PC-9 (cell line): ENCODE measurements at regions not wholly inside any gene's neighbourhood (a gene's known extent, or its start where the extent isn't known, plus 50 kb on each side); places are given as distances from the start of the nearest gene placed in this dataset.
A peak's percentile ranks its signal among the peaks of the same experiment; 100 is the strongest.

Source experiments
- BruUV-seq: library from RNA; stranded (reverse); fragments of 400-500 nt; replicated peaks from 2 replicates; lab custom pipeline; 2021; lab: Mats Ljungman, UMichigan
- CTCF ChIA-PET: fragments of 300-600 bp; sonication (Branson Sonifier 250); formaldehyde crosslinking; loops from one replicate; lab custom pipeline; 2022; ENCODE audit warnings: antibody characterized with exemption; lab: Charles Lee
- POLR2A ChIA-PET: fragments of 300-600 bp; sonication (Branson Sonifier 250); formaldehyde crosslinking; loops from one replicate; lab custom pipeline; 2022; ENCODE audit warnings: antibody characterized with exemption; ENCODE audit not compliant: unreplicated experiment; lab: Charles Lee
- DNase-seq, 2 experiments: peaks; one replicate each; pipeline versions ENCODE4 v3.0.0 to v3.0.0-alpha.2; 2015 to 2022; ENCODE audit warnings: mixed read lengths in 1 of 2
- H2AFZ ChIP-seq: fragments of 200-600 bp; sonication (generic); 2 replicates; pipeline ENCODE4 v1.8.1; 2017; ENCODE audit warnings: antibody characterized with exemption
- H3F3A ChIP-seq: fragments of 200-600 bp; sonication (generic); 2 replicates; pipeline ENCODE4 v1.8.1; 2017; ENCODE audit warnings: antibody characterized with exemption, mild to moderate bottlenecking, low read depth; ENCODE audit not compliant: insufficient read depth
- H3K27ac ChIP-seq: fragments of 200-600 bp; sonication (generic); 2 replicates; pipeline ENCODE4 v1.6.1; 2016; ENCODE audit warnings: mixed run types
- H3K27me3 ChIP-seq: fragments of 200-600 bp; sonication (generic); 2 replicates; pipeline ENCODE4 v1.6.1; 2016; ENCODE audit warnings: low read depth, mixed run types; ENCODE audit not compliant: insufficient read depth
- H3K36me3 ChIP-seq: fragments of 200-600 bp; sonication (generic); 2 replicates; pipeline ENCODE4 v1.6.1; 2016; ENCODE audit warnings: low read depth, mixed run types
- H3K4me1 ChIP-seq: fragments of 200-600 bp; sonication (generic); replicated peaks from 2 replicates; pipeline ENCODE4 v1.6.1; 2016; ENCODE audit warnings: mixed run types; ENCODE audit not compliant: insufficient read depth
- H3K4me2 ChIP-seq: fragments of 200-600 bp; sonication (generic); 2 replicates; pipeline ENCODE4 v1.6.1; 2017; ENCODE audit warnings: mixed run types
- H3K4me3 ChIP-seq: fragments of 200-600 bp; sonication (generic); 2 replicates; pipeline ENCODE4 v1.6.1; 2016; ENCODE audit warnings: mixed run types
- H3K79me2 ChIP-seq: fragments of 200-600 bp; sonication (generic); 2 replicates; pipeline ENCODE4 v1.6.1; 2017; ENCODE audit warnings: low read depth, mixed run types
- H3K9me2 ChIP-seq: fragments of 200-600 bp; sonication (generic); 2 replicates; pipeline ENCODE4 v1.8.1; 2017; ENCODE audit warnings: mild to moderate bottlenecking; ENCODE audit not compliant: insufficient read depth
- H3K9me3 ChIP-seq: fragments of 200-600 bp; sonication (generic); 2 replicates; pipeline ENCODE4 v1.8.1; 2016; ENCODE audit warnings: low read depth; ENCODE audit not compliant: insufficient read depth
- H4K20me1 ChIP-seq: fragments of 200-600 bp; sonication (generic); 2 replicates; pipeline ENCODE4 v1.8.1; 2017; ENCODE audit not compliant: insufficient read depth
- CTCF ChIP-seq: fragments of 200-600 bp; sonication (generic); conservative IDR thresholded peaks from 2 replicates; pipeline ENCODE4 v1.6.1; 2017; ENCODE audit warnings: mixed run types, antibody characterized with exemption, mild to moderate bottlenecking, moderate library complexity
- EZH2 ChIP-seq: fragments of 200-600 bp; sonication (generic); IDR thresholded peaks from 2 replicates; pipeline ENCODE4 v1.8.0; 2017; ENCODE audit warnings: antibody characterized with exemption, low read depth
- intact Hi-C: fragments of 100-400 bp; cut with micrococcal nuclease; formaldehyde crosslinking; loops from one replicate; pipeline ENCODE4 v1.10.0; 2022; ENCODE audit not compliant: unreplicated experiment

GRCh38 chr12:25637752-25638151 lies 84.7 kb upstream of the LMNTD1 start:
- Histone ChIP-seq H3K27me3 (no peaks in the 10 kb centered on the region), H3K4me2 (no peak overlapping the region), H2AFZ (no peak overlapping the region), H3K36me3 (no peaks in the 10 kb centered on the region), H3K4me1 (no peaks in the 10 kb centered on the region), H3K27ac (no peak overlapping the region), H3K79me2 (no peaks in the 10 kb centered on the region), H4K20me1 (no peaks in the 10 kb centered on the region), H3F3A (no peaks in the 10 kb centered on the region), H3K4me3 (no peak overlapping the region), H3K9me2 (no peaks in the 10 kb centered on the region), H3K9me3 (no peaks in the 10 kb centered on the region)
- ChIA-PET CTCF (no interaction called here), POLR2A (no interaction called here)
- intact Hi-C loops, result no loop called here
- no peak for DNase-seq
- TF ChIP-seq EZH2 (no peak), CTCF (no peak)
- no TSS peak for BruUV-seq

GRCh38 chr12:25639406-25639805 lies 86.3 kb upstream of the LMNTD1 start:
- intact Hi-C loops, result no loop called here
- Histone ChIP-seq H3K4me1 (no peaks in the 10 kb centered on the region), H3F3A (no peaks in the 10 kb centered on the region), H3K4me3 (no peak overlapping the region), H2AFZ (no peak overlapping the region), H3K36me3 (no peaks in the 10 kb centered on the region), H3K27ac (no peak overlapping the region), H3K4me2 (no peak overlapping the region), H3K79me2 (no peaks in the 10 kb centered on the region), H3K9me2 (no peaks in the 10 kb centered on the region), H3K27me3 (no peaks in the 10 kb centered on the region), H3K9me3 (no peaks in the 10 kb centered on the region), H4K20me1 (no peaks in the 10 kb centered on the region)
- no peak for TF ChIP-seq EZH2
- TF ChIP-seq CTCF, result no peak
- no TSS peak for BruUV-seq
- ChIA-PET POLR2A (no interaction called here), CTCF (no interaction called here)
- DNase-seq, result no peak

- TF ChIP-seq EZH2 (no peak), CTCF (no peak)
- no peak overlapping the region for H3K4me2 ChIP-seq
- DNase-seq, result no peak
- H3K4me3 ChIP-seq, result no peak overlapping the region
- BruUV-seq, result no TSS peak
- peak overlapping the region; percentile 13; the same call in 1 of the 2 replicates for H2AFZ ChIP-seq
- POLR2A ChIA-PET, result no interaction called here
- intact Hi-C loops, result no loop called here
- CTCF ChIA-PET, result no interaction called here
- no peaks in the 10 kb centered on the region for H3K79me2 ChIP-seq
- H3K9me3 ChIP-seq, result no peaks in the 10 kb centered on the region
- no peaks in the 10 kb centered on the region for H4K20me1 ChIP-seq
- no peaks in the 10 kb centered on the region for H3K36me3 ChIP-seq
- no peaks in the 10 kb centered on the region for H3F3A ChIP-seq
- H3K27ac ChIP-seq, result no peak overlapping the region
- no peaks in the 10 kb centered on the region for H3K9me2 ChIP-seq
- peaks cover 13% of the 10 kb centered on the region for H3K4me1 ChIP-seq
- H3K27me3 ChIP-seq, result no peaks in the 10 kb centered on the region
Observed at GRCh38 chr12:25644979-25645378, 91.9 kb upstream of the LMNTD1 start.
